NB4 (cell line): ENCODE measurements at regions not wholly inside any gene's neighbourhood (a gene's known extent, or its start where the extent isn't known, plus 50 kb on each side); places are given as distances from the start of the nearest gene placed in this dataset.

Experiments used
- DNase-seq: peaks from one replicate; pipeline ENCODE4 v3.0.0; 2010; ENCODE audit warnings: low read depth
- H3K4me3 ChIP-seq: one replicate; pipeline ENCODE4 v1.5.1; 2011; ENCODE audit warnings: mild to moderate bottlenecking, low read depth, low read length, moderate library complexity
- CTCF ChIP-seq: IDR thresholded peaks from one replicate; pipeline ENCODE4 v1.5.1; 2012; ENCODE audit warnings: low read depth, low read length
- MAX ChIP-seq: IDR thresholded peaks from 2 replicates; pipeline ENCODE4 v1.6.1; 2011; ENCODE audit warnings: low read depth, low read length
- MYC ChIP-seq: IDR thresholded peaks from 2 replicates; pipeline ENCODE4 v1.6.1; 2011; ENCODE audit warnings: low read depth, low read length
- POLR2A ChIP-seq: IDR thresholded peaks from 2 replicates; pipeline ENCODE4 v1.6.1; 2011; ENCODE audit warnings: mild to moderate bottlenecking; ENCODE audit not compliant: insufficient read length; ENCODE audit errors: extremely low read depth

- no peak overlapping the region for H3K4me3 ChIP-seq
- DNase-seq: no peak
- TF ChIP-seq MAX (no peak), CTCF (no peak), POLR2A (no peak), MYC (no peak)
Measured at GRCh38 chr15:62288361-62289017, 123.4 kb upstream of the C2CD4B start.

DNA sequence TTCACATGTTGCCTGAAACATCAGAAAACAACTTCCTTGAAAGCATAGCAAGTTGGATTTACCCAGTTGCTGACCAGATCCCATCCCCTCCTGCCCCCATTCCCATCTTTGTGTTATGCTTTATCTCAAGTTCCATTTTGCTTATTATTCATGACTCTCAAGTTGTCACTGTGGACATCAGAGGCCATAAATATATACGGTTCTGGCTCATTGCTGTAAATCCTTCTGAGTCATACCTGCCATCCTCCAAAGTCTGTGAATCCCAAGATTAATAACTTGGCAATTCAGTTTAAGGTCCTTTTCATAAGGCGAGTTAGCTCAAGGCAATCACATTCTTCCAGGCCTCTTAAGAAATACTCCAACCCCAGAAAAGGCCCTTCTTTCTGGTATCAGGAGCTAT is 126.2 kb upstream of the C2CD4B start:
- H3K4me3 ChIP-seq: no peak overlapping the region
- DNase-seq: no peak
- TF ChIP-seq POLR2A (no peak), CTCF (no peak)

GRCh38 chr15:62296756-62297507 is 131.8 kb upstream of the C2CD4B start:
- TF ChIP-seq MYC: no peak
- no peak for TF ChIP-seq CTCF
- TF ChIP-seq MAX: no peak
- TF ChIP-seq POLR2A: no peak
- H3K4me3 ChIP-seq: no peak overlapping the region
- DNase-seq: no peak

DNA sequence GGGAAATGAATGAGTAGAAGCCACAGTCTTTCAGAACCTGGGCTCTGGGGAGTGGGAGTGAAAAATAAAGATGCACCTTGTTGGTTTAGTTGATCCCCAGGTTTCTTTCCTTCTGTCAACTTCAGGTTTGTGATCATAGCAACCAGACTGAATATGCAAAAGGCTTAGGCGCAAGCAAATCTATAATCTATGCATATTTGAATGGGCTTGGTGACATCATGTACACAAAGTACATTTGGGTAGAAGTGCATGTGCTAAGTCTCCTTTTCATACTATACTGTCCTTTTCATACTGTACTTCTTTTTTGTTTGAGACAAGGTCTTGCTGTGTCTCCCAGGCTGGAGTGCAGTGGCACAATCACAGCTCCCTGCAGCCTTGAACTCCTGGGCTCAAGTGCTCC is 132.4 kb upstream of the C2CD4B start:
- DNase-seq: no peak
- no peak overlapping the region for H3K4me3 ChIP-seq
- no peak for TF ChIP-seq MYC
- no peak for TF ChIP-seq CTCF
- TF ChIP-seq POLR2A: no peak
- no peak for TF ChIP-seq MAX

GRCh38 chr15:62297933-62298332 is 132.8 kb upstream of the C2CD4B start:
- DNase-seq: no peak
- H3K4me3 ChIP-seq: no peak overlapping the region
- no peak for TF ChIP-seq MAX
- TF ChIP-seq POLR2A: no peak
- TF ChIP-seq MYC: no peak
- no peak for TF ChIP-seq CTCF
